ENCODE measurements at regions not wholly inside any gene's neighbourhood (a gene's known extent, or its start where the extent isn't known, plus 50 kb on each side); places are given as distances from the start of the nearest gene placed in this dataset.

DNA sequence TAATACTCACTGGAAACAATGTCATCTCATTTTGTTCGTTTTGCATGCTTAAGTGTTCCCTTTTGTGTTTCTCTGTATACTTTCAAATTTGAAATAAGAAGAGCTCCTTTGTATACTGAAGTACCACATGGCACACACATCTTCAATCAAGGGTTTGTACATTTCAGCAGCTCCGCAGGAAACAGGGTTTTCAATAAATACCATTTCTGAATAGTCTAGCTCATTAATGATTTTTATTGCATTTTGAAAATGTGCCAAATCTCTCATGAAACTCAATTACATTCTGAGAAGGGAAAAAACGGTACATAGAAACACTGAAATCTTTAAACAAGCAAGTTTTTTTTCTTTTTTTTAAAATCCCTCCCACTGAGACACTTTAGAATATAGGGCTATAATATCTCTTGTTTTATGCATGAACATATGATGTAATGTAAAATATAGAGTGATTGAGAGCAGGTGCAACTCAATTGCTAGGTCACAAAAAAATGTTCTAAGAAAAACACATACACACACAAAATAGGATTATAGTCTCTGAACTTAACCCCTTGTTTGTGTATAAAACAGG, 914.2 kb upstream of the PCDH7 start:
- TF ChIP-seq GATA1 (IDR thresholded peaks at IDR 0.05; ENCODE audit: low read depth, low read length), result no peak
- TF ChIP-seq POLR2A (IDR thresholded peaks at IDR 0.05; ENCODE audit: low read length), result no peak
